Gastroesophageal sphincter (tissue), 4 donors: ENCODE measurements at regions not wholly inside any gene's neighbourhood (a gene's known extent, or its start where the extent isn't known, plus 50 kb on each side); places are given as distances from the start of the nearest gene placed in this dataset.

Source experiments
- ATAC-seq: fragments of 150-250 bp; one replicate; pipeline ENCODE4 v1.9.1; 2016; ENCODE audit warnings: mild to moderate bottlenecking, moderate library complexity
- H3K27ac ChIP-seq, 4 donors: fragments of 200-600 bp; sonication (generic) in 3 of 4; 1 replicate in 3 of 4; 2 replicates in 1 of 4; pipeline ENCODE4 v1.5.1; 2016 to 2019
- H3K27me3 ChIP-seq: fragments of 200-600 bp; sonication (generic); one replicate; pipeline ENCODE4 v1.5.1; 2019
- H3K36me3 ChIP-seq, 2 donors: fragments of 200-600 bp; sonication (generic); one replicate each; pipeline ENCODE4 v1.5.1; 2019; ENCODE audit warnings: control low read depth in 1 of 2
- H3K4me1 ChIP-seq, 3 donors: fragments of 200-600 bp; sonication (generic); 1 replicate in 2 of 3; 2 replicates in 1 of 3; pipeline ENCODE4 v1.5.1; 2016 to 2019; ENCODE audit warnings: control low read depth in 2 of 3
- H3K4me3 ChIP-seq, 2 donors: fragments of 200-600 bp; sonication (generic); one replicate each; pipeline ENCODE4 v1.5.1; 2019; ENCODE audit warnings: mild to moderate bottlenecking in 1 of 2, moderate library complexity in 1 of 2
- H3K9me3 ChIP-seq, 3 donors: fragments of 200-600 bp; sonication (generic); one replicate each; pipeline ENCODE4 v1.5.1; 2017 to 2019; ENCODE audit warnings: control low read depth in 2 of 3
- CTCF ChIP-seq, 4 experiments: fragments of 200-600 bp in 2 of 4; fragments of 450-650 bp in 2 of 4; sonication (generic) in 1 of 4; IDR thresholded peaks; one replicate each; pipeline ENCODE4 v1.5.1; 2017 to 2019; ENCODE audit warnings: antibody characterized with exemption in 4 of 4, mild to moderate bottlenecking in 2 of 4, moderate library complexity in 2 of 4
- EP300 ChIP-seq: sonication (generic); formaldehyde crosslinking; IDR thresholded peaks from one replicate; pipeline ENCODE4 v1.6.1; 2017; ENCODE audit warnings: antibody characterized with exemption, mild to moderate bottlenecking
- POLR2A ChIP-seq, 2 donors: fragments of 450-650 bp; IDR thresholded peaks; one replicate each; pipeline ENCODE4 v1.6.1; 2017; ENCODE audit warnings: antibody characterized with exemption in 2 of 2, mild to moderate bottlenecking in 2 of 2, moderate library complexity in 1 of 2
- POLR2AphosphoS5 ChIP-seq: sonication (generic); formaldehyde crosslinking; IDR thresholded peaks from one replicate; pipeline ENCODE4 v1.6.1; 2017; ENCODE audit warnings: antibody characterized with exemption
- WGBS, 2 donors: methylation state at CpG; one replicate each; pipeline ENCODE4 v1.1.5; 2018; ENCODE audit warnings: low coverage in 1 of 2; 5-methylcytosine and 5-hydroxymethylcytosine counted together

GRCh38 chr5:23234197-23234596, 273.2 kb upstream of the PRDM9 start:
- Histone ChIP-seq H3K4me3 (no peak overlapping the region), H3K9me3 (no peaks in the 10 kb centered on the region), H3K27me3 (no peaks in the 10 kb centered on the region), H3K4me1 (no peaks in the 10 kb centered on the region), H3K27ac (no peak overlapping the region), H3K36me3 (no peaks in the 10 kb centered on the region)
- WGBS, 2 donors: 70 to 100% methylated on average over 1 to 4 of the region's 4 CpGs
- TF ChIP-seq CTCF (IDR thresholded peaks at IDR 0.05): no peak
- no peak for TF ChIP-seq POLR2A (IDR thresholded peaks at IDR 0.05)
- no peak for TF ChIP-seq EP300
- no peak for TF ChIP-seq POLR2AphosphoS5
- ATAC-seq: no peak

- no peak for TF ChIP-seq CTCF (IDR thresholded peaks at IDR 0.05)
- TF ChIP-seq EP300: no peak
- no peak for TF ChIP-seq POLR2AphosphoS5
- no peak for TF ChIP-seq POLR2A (IDR thresholded peaks at IDR 0.05)
- H3K27ac ChIP-seq: no peak overlapping the region
These were observed 283.6 kb upstream of the PRDM9 start for GRCh38 chr5:23223846-23224245.

GRCh38 chr5:23221831-23222230, 285.6 kb upstream of the PRDM9 start:
- Histone ChIP-seq H3K4me3 (no peak overlapping the region), H3K27ac (no peak overlapping the region), H3K9me3 (no peaks in the 10 kb centered on the region), H3K4me1 (no peaks in the 10 kb centered on the region), H3K36me3 (no peaks in the 10 kb centered on the region), H3K27me3 (no peaks in the 10 kb centered on the region)
- 71 to 80% methylated on average over 3 of the region's 3 CpGs for WGBS, 2 donors
- ATAC-seq: no peak
- no peak for TF ChIP-seq CTCF (IDR thresholded peaks at IDR 0.05)
- TF ChIP-seq POLR2A (IDR thresholded peaks at IDR 0.05): no peak
- TF ChIP-seq POLR2AphosphoS5: no peak
- TF ChIP-seq EP300: no peak

More at GRCh38 chr5:23223846-23224245, 283.6 kb upstream of the PRDM9 start:
- no peaks in the 10 kb centered on the region for H3K9me3 ChIP-seq
- no peak for ATAC-seq
- no peaks in the 10 kb centered on the region for H3K4me1 ChIP-seq
- H3K4me3 ChIP-seq: no peak overlapping the region
- H3K27me3 ChIP-seq: no peaks in the 10 kb centered on the region
- no peaks in the 10 kb centered on the region for H3K36me3 ChIP-seq

GRCh38 chr5:23217159-23217558, 290.2 kb upstream of the PRDM9 start:
- no peak for ATAC-seq
- Histone ChIP-seq H3K27ac (no peak overlapping the region), H3K4me3 (no peak overlapping the region), H3K27me3 (no peaks in the 10 kb centered on the region), H3K4me1 (no peaks in the 10 kb centered on the region), H3K36me3 (no peaks in the 10 kb centered on the region), H3K9me3 (no peaks in the 10 kb centered on the region)
- 25 to 60% methylated on average over 1 of the region's 1 CpG for WGBS, 2 donors
- no peak for TF ChIP-seq EP300
- TF ChIP-seq POLR2AphosphoS5: no peak
- no peak for TF ChIP-seq POLR2A (IDR thresholded peaks at IDR 0.05)
- no peak for TF ChIP-seq CTCF (IDR thresholded peaks at IDR 0.05)

- Histone ChIP-seq H3K9me3 (no peaks in the 10 kb centered on the region), H3K4me3 (no peak overlapping the region), H3K36me3 (no peaks in the 10 kb centered on the region), H3K4me1 (no peaks in the 10 kb centered on the region), H3K27ac (no peak overlapping the region), H3K27me3 (no peaks in the 10 kb centered on the region)
- no peak for ATAC-seq
- TF ChIP-seq POLR2A (IDR thresholded peaks at IDR 0.05) (no peak), POLR2AphosphoS5 (no peak), CTCF (IDR thresholded peaks at IDR 0.05) (no peak), EP300 (no peak)
- 86 to 92% methylated on average over 3 to 5 of the region's 5 CpGs for WGBS, 2 donors
These were observed 291.1 kb upstream of the PRDM9 start for GRCh38 chr5:23216345-23216744.
